Left ventricle myocardium inferior (tissue), 1 donor: ENCODE measurements at regions not wholly inside any gene's neighbourhood (a gene's known extent, or its start where the extent isn't known, plus 50 kb on each side); places are given as distances from the start of the nearest gene placed in this dataset.

Experiments
- DNase-seq: peaks from one replicate; pipeline ENCODE4 v3.0.0-alpha.2; 2020
- H3K27ac ChIP-seq: fragments of 200-600 bp; replicated peaks from 2 replicates; pipeline ENCODE4 v1.8.0; 2021
- H3K27me3 ChIP-seq: fragments of 200-600 bp; 2 replicates; pipeline ENCODE4 v1.8.0; 2021; ENCODE audit warnings: low read depth
- H3K36me3 ChIP-seq: fragments of 200-600 bp; 2 replicates; pipeline ENCODE4 v1.8.0; 2021
- H3K4me1 ChIP-seq: fragments of 200-600 bp; 2 replicates; pipeline ENCODE4 v1.8.0; 2021
- H3K4me3 ChIP-seq: fragments of 200-600 bp; 2 replicates; pipeline ENCODE4 v1.8.0; 2021; ENCODE audit warnings: mild to moderate bottlenecking, moderate library complexity
- H3K9me3 ChIP-seq: fragments of 200-600 bp; replicated peaks from 2 replicates; pipeline ENCODE4 v1.8.0; 2021
- CTCF ChIP-seq: fragments of 200-600 bp; IDR thresholded peaks from 2 replicates; pipeline ENCODE4 v1.8.0; 2021; ENCODE audit warnings: antibody characterized with exemption, mild to moderate bottlenecking, borderline replicate concordance
- intact Hi-C: fragments of 100-400 bp; cut with micrococcal nuclease; formaldehyde crosslinking; loops from one replicate; pipeline ENCODE4 v1.11.0; 2022
- donor health status: DM: no; HTN: yes; CAD: no; lungs with severe emphysema.

- Histone ChIP-seq H3K27me3 (peaks cover 97% of the 10 kb centered on the region), H3K4me3 (no peak overlapping the region), H3K36me3 (no peaks in the 10 kb centered on the region), H3K27ac (no peak overlapping the region), H3K9me3 (no peaks in the 10 kb centered on the region), H3K4me1 (no peaks in the 10 kb centered on the region)
- intact Hi-C loops: no loop called here
- TF ChIP-seq CTCF: no peak
- DNase-seq: no peak
Measured at GRCh38 chr3:127366383-127366782, 78.5 kb upstream of the PRR20G start.

GRCh38 chr3:127365163-127365798 is 77.4 kb upstream of the PRR20G start:
- no peak overlapping the region for H3K27ac ChIP-seq
- TF ChIP-seq CTCF: no peak
- no peak overlapping the region for H3K4me3 ChIP-seq
- H3K27me3 ChIP-seq: peaks cover 97% of the 10 kb centered on the region
- no peaks in the 10 kb centered on the region for H3K4me1 ChIP-seq
- no peaks in the 10 kb centered on the region for H3K9me3 ChIP-seq
- no peaks in the 10 kb centered on the region for H3K36me3 ChIP-seq
- DNase-seq: no peak
- intact Hi-C loops: no loop called here

GRCh38 chr3:127363891-127364290 is 76.0 kb upstream of the PRR20G start:
- H3K9me3 ChIP-seq: no peaks in the 10 kb centered on the region
- H3K27ac ChIP-seq: no peak overlapping the region
- H3K4me3 ChIP-seq: no peak overlapping the region
- H3K4me1 ChIP-seq: no peaks in the 10 kb centered on the region
- intact Hi-C loops: no loop called here
- TF ChIP-seq CTCF: no peak
- no peak for DNase-seq
- H3K27me3 ChIP-seq: peaks cover 90% of the 10 kb centered on the region
- H3K36me3 ChIP-seq: no peaks in the 10 kb centered on the region

GRCh38 chr3:127363171-127363570 is 75.3 kb upstream of the PRR20G start:
- peaks cover 83% of the 10 kb centered on the region for H3K27me3 ChIP-seq
- TF ChIP-seq CTCF: no peak

GRCh38 chr3:127360647-127361046 is 72.8 kb upstream of the PRR20G start:
- no peaks in the 10 kb centered on the region for H3K36me3 ChIP-seq
- no peaks in the 10 kb centered on the region for H3K4me1 ChIP-seq
- H3K27ac ChIP-seq: no peak overlapping the region
- peaks cover 13% of the 10 kb centered on the region for H3K9me3 ChIP-seq
- intact Hi-C loops: no loop called here
- no peak for DNase-seq
- no peak overlapping the region for H3K4me3 ChIP-seq
- H3K27me3 ChIP-seq: peaks cover 69% of the 10 kb centered on the region
- no peak for TF ChIP-seq CTCF

More at GRCh38 chr3:127363171-127363570, 75.3 kb upstream of the PRR20G start:
- H3K9me3 ChIP-seq: no peaks in the 10 kb centered on the region
- H3K27ac ChIP-seq: no peak overlapping the region
- no peak for DNase-seq
- H3K36me3 ChIP-seq: no peaks in the 10 kb centered on the region
- no peaks in the 10 kb centered on the region for H3K4me1 ChIP-seq
- intact Hi-C loops: no loop called here
- H3K4me3 ChIP-seq: no peak overlapping the region
